Glutamatergic neuron (in vitro differentiated cells): ENCODE measurements at regions not wholly inside any gene's neighbourhood (a gene's known extent, or its start where the extent isn't known, plus 50 kb on each side); places are given as distances from the start of the nearest gene placed in this dataset.

Experiments
- DNase-seq: peaks from one replicate; pipeline ENCODE4 v3.0.0; 2022
- H3K27ac Mint-ChIP-seq: one replicate; pipeline ENCODE4 v1.8.0; 2020; ENCODE audit warnings: mild to moderate bottlenecking, mixed read lengths, inconsistent platforms; ENCODE audit not compliant: unreplicated experiment
- H3K27me3 Mint-ChIP-seq: one replicate; pipeline ENCODE4 v1.8.0; 2020; ENCODE audit warnings: mild to moderate bottlenecking, moderate library complexity, mixed read lengths, inconsistent platforms; ENCODE audit not compliant: unreplicated experiment
- H3K36me3 Mint-ChIP-seq: one replicate; pipeline ENCODE4 v1.8.0; 2020; ENCODE audit warnings: mild to moderate bottlenecking, mixed read lengths, inconsistent platforms; ENCODE audit not compliant: unreplicated experiment
- H3K4me1 Mint-ChIP-seq: one replicate; pipeline ENCODE4 v1.8.0; 2020; ENCODE audit warnings: mild to moderate bottlenecking, low read depth, mixed read lengths, inconsistent platforms; ENCODE audit not compliant: unreplicated experiment
- H3K4me3 Mint-ChIP-seq: one replicate; pipeline ENCODE4 v1.8.0; 2020; ENCODE audit warnings: mild to moderate bottlenecking, mixed read lengths, inconsistent platforms; ENCODE audit not compliant: unreplicated experiment
- H3K9me3 Mint-ChIP-seq: one replicate; pipeline ENCODE4 v1.8.0; 2020; ENCODE audit warnings: mild to moderate bottlenecking, moderate library complexity, mixed read lengths, inconsistent platforms; ENCODE audit not compliant: unreplicated experiment
- TF ChIP-seq, protein P1 (sequence below): fragments of 200-600 bp; sonication (generic); IDR thresholded peaks from one replicate; pipeline ENCODE4 v1.5.0; 2021; ENCODE audit not compliant: partially characterized antibody, unreplicated experiment

DNA sequence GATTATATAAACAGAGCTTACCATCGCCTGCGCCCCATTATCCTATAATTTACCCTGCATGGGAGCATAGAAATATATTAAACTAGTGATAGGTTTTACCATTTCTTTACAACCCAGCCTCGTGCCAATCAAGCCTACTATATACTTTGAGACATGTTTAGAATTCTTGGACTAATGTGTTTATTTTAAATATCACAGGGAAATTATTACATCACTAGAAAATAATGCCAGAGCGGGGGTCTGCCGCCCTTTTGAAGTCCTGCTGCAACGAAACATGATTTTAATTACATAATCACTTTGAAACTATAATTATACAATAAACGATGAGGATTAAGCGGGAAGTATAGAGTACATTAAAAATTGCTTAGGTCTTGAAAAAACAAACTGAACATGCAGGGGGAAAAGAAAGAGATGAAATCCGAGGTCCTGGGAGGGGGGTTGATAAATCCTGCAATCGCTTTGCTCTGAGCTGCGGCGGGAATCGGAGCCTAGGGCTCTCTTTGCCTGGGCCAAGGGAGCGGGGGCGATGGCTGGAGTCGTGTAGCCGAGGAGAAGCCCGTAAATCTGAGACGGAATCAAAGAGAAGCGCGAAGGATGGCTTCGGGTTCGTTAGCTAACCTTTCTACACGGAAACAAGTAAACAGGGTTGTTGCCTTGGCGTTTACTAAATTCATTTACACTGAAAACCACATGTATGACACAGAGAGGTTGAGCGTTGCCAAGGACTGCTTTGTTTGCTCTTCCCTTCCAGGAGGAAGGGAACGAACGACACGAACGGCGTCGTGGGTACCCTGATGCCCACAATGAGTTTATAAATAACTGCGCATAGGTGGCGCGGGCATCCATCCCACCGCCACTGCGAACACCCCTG is 127.6 kb downstream of the TMEM174 start:
- DNase-seq = no peak
- peaks cover 10% of the 10 kb centered on the region for H3K9me3 Mint-ChIP-seq
- no peak overlapping the region for H3K4me3 Mint-ChIP-seq
- peaks cover 19% of the 10 kb centered on the region for H3K36me3 Mint-ChIP-seq
- H3K27me3 Mint-ChIP-seq = peaks cover 44% of the 10 kb centered on the region
- TF ChIP-seq, protein P1, sequence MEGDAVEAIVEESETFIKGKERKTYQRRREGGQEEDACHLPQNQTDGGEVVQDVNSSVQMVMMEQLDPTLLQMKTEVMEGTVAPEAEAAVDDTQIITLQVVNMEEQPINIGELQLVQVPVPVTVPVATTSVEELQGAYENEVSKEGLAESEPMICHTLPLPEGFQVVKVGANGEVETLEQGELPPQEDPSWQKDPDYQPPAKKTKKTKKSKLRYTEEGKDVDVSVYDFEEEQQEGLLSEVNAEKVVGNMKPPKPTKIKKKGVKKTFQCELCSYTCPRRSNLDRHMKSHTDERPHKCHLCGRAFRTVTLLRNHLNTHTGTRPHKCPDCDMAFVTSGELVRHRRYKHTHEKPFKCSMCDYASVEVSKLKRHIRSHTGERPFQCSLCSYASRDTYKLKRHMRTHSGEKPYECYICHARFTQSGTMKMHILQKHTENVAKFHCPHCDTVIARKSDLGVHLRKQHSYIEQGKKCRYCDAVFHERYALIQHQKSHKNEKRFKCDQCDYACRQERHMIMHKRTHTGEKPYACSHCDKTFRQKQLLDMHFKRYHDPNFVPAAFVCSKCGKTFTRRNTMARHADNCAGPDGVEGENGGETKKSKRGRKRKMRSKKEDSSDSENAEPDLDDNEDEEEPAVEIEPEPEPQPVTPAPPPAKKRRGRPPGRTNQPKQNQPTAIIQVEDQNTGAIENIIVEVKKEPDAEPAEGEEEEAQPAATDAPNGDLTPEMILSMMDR = no peak
- H3K27ac Mint-ChIP-seq = no peak overlapping the region
- H3K4me1 Mint-ChIP-seq = peaks cover 18% of the 10 kb centered on the region

DNA sequence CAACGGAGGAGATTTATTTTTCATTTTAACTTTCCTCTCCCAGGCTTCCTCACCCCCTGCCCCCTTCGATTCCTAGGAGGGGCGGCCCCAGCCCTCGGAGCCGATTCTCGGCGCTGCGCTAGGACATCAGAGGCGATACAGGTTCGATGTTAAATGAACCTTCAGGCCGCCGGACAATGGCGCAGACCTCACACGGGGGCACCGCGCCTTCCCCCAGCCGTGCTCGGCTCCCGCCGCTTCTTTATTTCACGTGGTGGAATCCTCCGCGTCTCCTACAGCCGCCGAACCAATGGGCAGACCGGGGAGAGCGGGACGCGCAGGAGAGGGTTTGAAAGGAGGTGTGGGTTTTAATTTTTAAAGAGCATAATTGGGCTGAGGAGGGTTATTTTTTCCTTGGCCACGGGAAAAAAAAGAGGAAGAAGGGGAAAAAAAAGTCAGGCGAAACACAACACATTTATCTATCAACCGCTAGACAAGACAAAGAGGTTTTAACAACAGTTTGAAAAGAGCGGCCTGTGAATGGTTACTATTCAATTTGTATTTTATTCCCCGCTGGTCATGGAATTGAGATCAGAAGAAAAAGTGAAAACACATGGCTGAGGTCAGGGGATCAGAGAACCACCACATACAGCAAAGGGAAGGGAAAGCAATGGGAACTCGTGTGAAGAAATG is 126.8 kb downstream of the TMEM174 start:
- Mint-ChIP-seq H3K4me1 (peaks cover 18% of the 10 kb centered on the region), H3K27me3 (peaks cover 43% of the 10 kb centered on the region), H3K27ac (no peak overlapping the region), H3K9me3 (peaks cover 10% of the 10 kb centered on the region), H3K36me3 (peaks cover 19% of the 10 kb centered on the region), H3K4me3 (peak overlapping the region; percentile 74)
- no peak for DNase-seq
- TF ChIP-seq, protein P1 = no peak

DNA sequence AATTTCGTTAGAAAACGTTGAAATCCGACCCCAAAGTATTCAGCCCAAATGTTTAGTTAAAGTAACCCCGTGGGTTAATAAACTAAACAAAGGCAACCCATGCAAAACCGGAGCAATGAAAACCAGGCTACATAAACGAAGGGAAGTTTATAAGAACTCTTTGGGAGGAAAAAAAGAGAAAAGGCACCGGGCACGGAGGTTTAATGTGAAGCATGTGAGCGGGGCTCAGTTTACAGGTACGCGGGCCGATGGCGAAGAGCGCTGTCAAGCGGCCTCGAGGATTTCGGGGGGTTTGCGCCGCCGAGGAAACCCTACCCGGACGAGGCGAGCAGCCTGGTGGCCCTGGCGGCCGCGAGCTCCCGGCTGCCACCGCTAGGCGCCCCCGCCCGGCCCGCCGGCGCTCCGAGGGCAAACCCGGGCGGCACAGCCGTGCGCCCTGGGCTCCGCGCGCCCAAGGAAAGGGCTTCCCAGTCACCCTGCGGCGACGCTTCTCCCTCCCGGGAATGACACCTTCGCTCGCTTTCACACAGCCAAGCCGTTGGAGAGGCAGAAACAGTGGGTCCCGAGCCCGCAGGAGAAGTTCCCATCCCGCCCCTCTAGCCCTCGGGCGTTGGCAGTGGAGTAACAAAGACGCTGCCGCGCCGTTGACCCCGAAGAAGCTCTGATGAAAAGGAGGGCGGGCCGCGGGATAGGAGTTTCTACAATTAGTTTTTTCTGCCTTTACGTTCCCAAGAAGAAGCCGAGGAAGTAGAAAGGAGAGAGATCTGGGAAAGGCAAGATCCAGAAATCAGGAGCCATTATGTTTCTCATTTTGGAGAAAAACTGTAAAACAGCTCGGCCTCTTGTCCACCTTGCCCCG is 126.0 kb downstream of the TMEM174 start:
- Mint-ChIP-seq H3K36me3 (peaks cover 19% of the 10 kb centered on the region), H3K4me1 (peaks cover 18% of the 10 kb centered on the region), H3K4me3 (peak overlapping the region; percentile 74), H3K27ac (no peak overlapping the region), H3K9me3 (peaks cover 10% of the 10 kb centered on the region), H3K27me3 (peaks cover 38% of the 10 kb centered on the region)
- DNase-seq = peak; percentile 65
- TF ChIP-seq, protein P1 = peak; percentile 45

DNA sequence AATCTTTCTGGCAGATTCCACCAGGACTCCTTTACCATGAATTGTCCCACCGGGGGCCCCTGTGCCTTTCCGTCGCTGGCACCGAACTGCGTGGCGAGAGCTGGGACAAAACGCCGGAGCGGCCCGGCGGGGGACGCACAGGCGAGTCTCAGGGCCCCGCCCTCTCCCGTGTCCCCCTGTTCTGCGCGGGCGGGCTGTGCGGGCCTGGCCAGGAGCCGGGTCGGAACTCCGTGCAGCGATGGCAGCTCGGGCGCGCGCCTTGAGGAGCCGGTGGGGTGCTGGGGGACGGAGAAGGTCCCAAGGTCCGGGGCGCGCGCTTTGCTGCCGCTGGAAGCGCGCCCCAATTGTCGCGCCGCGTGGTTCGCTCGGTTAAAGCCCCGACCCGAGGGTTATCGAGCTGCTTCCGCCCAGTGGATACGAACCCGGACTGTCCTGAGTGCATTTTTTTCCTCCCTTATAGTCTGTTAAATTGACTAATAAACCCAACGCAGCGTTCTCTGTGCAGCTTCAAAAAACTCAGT is 125.3 kb downstream of the TMEM174 start:
- peak overlapping the region; percentile 74 for H3K4me3 Mint-ChIP-seq
- H3K4me1 Mint-ChIP-seq = peaks cover 18% of the 10 kb centered on the region
- H3K36me3 Mint-ChIP-seq = peaks cover 19% of the 10 kb centered on the region
- no peak for DNase-seq
- TF ChIP-seq, protein P1 = no peak
- no peak overlapping the region for H3K27ac Mint-ChIP-seq
- H3K9me3 Mint-ChIP-seq = peaks cover 10% of the 10 kb centered on the region
- peaks cover 38% of the 10 kb centered on the region for H3K27me3 Mint-ChIP-seq
